Lung (tissue), 11 donors: ENCODE measurements at regions not wholly inside any gene's neighbourhood (a gene's known extent, or its start where the extent isn't known, plus 50 kb on each side); places are given as distances from the start of the nearest gene placed in this dataset.

Experiments
- ATAC-seq: fragments of 200-7000 bp; cut with Tn5 transposase; one replicate; pipeline ENCODE4 v1.9.1; 2020; ENCODE audit warnings: moderate number of reproducible peaks; ENCODE audit not compliant: insufficient read depth, low FRiP score
- DNase-seq, 3 donors: peaks; one replicate each; pipeline ENCODE4 v3.0.0-alpha.2; 2013 to 2017
- H3K27ac ChIP-seq, 2 donors: one replicate each; pipeline ENCODE4 v1.5.1; 2013; ENCODE audit warnings: mild to moderate bottlenecking in 2 of 2, moderate library complexity in 2 of 2, control low read depth in 1 of 2, inconsistent platforms in 1 of 2, low read depth in 1 of 2, low read length in 1 of 2
- H3K27me3 ChIP-seq, 3 donors: one replicate each; pipeline ENCODE4 v1.5.1; 2013; ENCODE audit warnings: low read length in 2 of 3; ENCODE audit not compliant: control insufficient read depth in 3 of 3, insufficient read depth in 3 of 3
- H3K36me3 ChIP-seq, 4 donors: one replicate each; pipeline ENCODE4 v1.5.1; 2013; ENCODE audit warnings: low read length in 4 of 4, mild to moderate bottlenecking in 1 of 4, moderate library complexity in 1 of 4; ENCODE audit not compliant: control insufficient read depth in 4 of 4, insufficient read depth in 4 of 4
- H3K4me1 ChIP-seq, 5 donors: one replicate each; pipeline ENCODE4 v1.5.1; 2013; ENCODE audit warnings: low read length in 5 of 5, mild to moderate bottlenecking in 2 of 5, moderate library complexity in 1 of 5; ENCODE audit not compliant: control insufficient read depth in 5 of 5, insufficient read depth in 5 of 5
- H3K4me3 ChIP-seq: one replicate; pipeline ENCODE4 v1.5.1; 2013; ENCODE audit warnings: mild to moderate bottlenecking, control low read depth, moderate library complexity
- H3K9ac ChIP-seq, 2 donors: one replicate each; pipeline ENCODE4 v1.5.1; 2013; ENCODE audit warnings: low read length in 2 of 2, control low read depth in 1 of 2; ENCODE audit not compliant: insufficient read depth in 1 of 2
- H3K9me3 ChIP-seq, 4 donors: one replicate each; pipeline ENCODE4 v1.5.1; 2013; ENCODE audit warnings: low read length in 3 of 4, mild to moderate bottlenecking in 1 of 4, moderate library complexity in 1 of 4; ENCODE audit not compliant: control insufficient read depth in 4 of 4, insufficient read depth in 3 of 4
- CTCF ChIP-seq: IDR thresholded peaks from 2 replicates; pipeline ENCODE4 v1.5.1; 2012; ENCODE audit warnings: mild to moderate bottlenecking; ENCODE audit errors: control extremely low read depth, extremely low read depth
- WGBS, 2 donors: extraction: QIAGEN DNeasy Blood & Tissue Kit; methylation state at CpG; one replicate each; pipeline ENCODE4 v1.1.7; 2013; 5-methylcytosine and 5-hydroxymethylcytosine counted together
- donor health status: control.
- donor health status: control.
- donor health status: Bipolar disorder and iron deficiency.
- donor health status: healthy.
- donor health status: DM: yes; HTN: yes; CAD: no.

DNA sequence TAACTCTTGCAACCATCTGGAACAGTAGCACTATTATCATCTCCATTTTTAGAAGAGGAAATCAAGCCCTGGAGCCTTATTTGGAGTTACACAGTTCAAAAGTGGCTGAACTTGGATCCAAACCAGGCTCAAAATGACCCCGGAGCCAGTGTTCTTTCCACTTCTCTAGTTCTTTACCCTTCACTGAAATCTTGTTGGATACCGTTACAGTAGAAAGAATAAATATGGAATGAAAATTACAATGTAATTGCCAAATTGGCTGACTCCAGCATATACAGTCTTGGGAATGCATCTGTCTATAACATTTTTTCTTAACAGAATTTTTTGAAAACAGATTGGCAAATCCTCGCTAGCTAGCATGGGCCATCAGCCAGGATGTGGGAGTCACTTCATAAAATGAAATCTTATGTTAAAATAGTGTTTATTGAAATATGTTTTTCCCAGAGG, 261.4 kb downstream of the CTH start:
- DNase-seq (peak; percentile 71 to 91 (median 88)), ATAC-seq (no peak)
- Histone ChIP-seq H3K4me3 (no peak overlapping the region), H3K9ac (no peak overlapping the region), H3K27ac (no peak overlapping the region), H3K4me1 (peaks cover 0 to 21% (median 0%) of the 10 kb centered on the region in 5 donors), H3K36me3 (no peaks in the 10 kb centered on the region), H3K27me3 (no peaks in the 10 kb centered on the region), H3K9me3 (no peaks in the 10 kb centered on the region)
- WGBS, 2 donors, result 60 to 79% methylated on average over 3 of the region's 3 CpGs
- no peak for TF ChIP-seq CTCF

DNA sequence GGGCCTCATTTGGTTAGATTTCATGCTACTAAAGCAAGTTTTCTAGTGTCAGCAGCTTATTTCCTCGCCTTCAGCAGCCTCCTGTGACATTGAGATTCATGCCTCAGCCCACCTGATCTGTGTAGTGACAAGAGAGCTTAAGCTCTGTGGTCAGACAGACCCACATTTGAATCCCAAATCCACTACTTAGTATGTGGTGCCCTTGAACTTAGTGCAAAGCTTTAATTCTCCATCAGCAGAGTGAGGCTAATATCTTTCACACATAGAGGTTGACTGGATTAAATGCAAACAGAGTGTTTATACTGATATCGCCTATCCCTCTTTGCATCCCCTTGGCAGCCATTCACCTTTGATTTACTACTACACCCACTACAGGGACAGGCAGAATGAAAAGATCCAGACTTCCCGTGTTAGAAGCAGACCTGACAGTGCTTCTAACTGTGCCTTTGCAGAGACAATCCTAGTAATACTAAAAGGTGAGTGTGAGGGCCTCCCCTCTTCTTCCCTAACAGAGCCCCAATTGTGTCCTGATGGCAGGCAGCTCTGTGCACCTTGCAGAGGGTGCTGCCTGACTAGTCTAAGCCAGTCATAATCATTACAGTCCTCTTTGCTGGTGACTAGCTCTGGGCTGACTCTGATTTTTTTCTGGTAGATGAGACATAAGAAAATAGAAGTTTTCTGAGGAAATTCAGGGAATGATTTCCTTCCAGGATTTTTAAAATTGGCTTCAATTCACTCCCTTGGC, 264.0 kb downstream of the CTH start:
- TF ChIP-seq CTCF, result no peak

GRCh38 chr1:70675737-70676156, 264.7 kb downstream of the CTH start:
- Histone ChIP-seq H3K9ac (no peak overlapping the region), H3K27me3 (no peaks in the 10 kb centered on the region), H3K4me3 (no peak overlapping the region), H3K4me1 (peaks cover 0 to 19% (median 0%) of the 10 kb centered on the region in 5 donors), H3K9me3 (no peaks in the 10 kb centered on the region), H3K36me3 (no peaks in the 10 kb centered on the region), H3K27ac (no peak overlapping the region)
- WGBS, 2 donors, result 19 to 43% methylated on average over 5 of the region's 5 CpGs
- DNase-seq (no peak), ATAC-seq (no peak)
- TF ChIP-seq CTCF, result no peak

More for the DNA sequence above, 264.0 kb downstream of the CTH start:
- no peak overlapping the region for H3K4me3 ChIP-seq
- 64 to 65% methylated on average over 3 of the region's 3 CpGs for WGBS, 2 donors
- no peak overlapping the region for H3K27ac ChIP-seq
- DNase-seq, result no peak
- no peaks in the 10 kb centered on the region for H3K9me3 ChIP-seq
- H3K4me1 ChIP-seq, result peaks cover 0 to 19% (median 0%) of the 10 kb centered on the region in 5 donors
- H3K9ac ChIP-seq, result no peak overlapping the region
- no peak for ATAC-seq
- no peaks in the 10 kb centered on the region for H3K27me3 ChIP-seq
- H3K36me3 ChIP-seq, result no peaks in the 10 kb centered on the region
